ENCODE measurements at regions not wholly inside any gene's neighbourhood (a gene's known extent, or its start where the extent isn't known, plus 50 kb on each side); places are given as distances from the start of the nearest gene placed in this dataset.

DNA sequence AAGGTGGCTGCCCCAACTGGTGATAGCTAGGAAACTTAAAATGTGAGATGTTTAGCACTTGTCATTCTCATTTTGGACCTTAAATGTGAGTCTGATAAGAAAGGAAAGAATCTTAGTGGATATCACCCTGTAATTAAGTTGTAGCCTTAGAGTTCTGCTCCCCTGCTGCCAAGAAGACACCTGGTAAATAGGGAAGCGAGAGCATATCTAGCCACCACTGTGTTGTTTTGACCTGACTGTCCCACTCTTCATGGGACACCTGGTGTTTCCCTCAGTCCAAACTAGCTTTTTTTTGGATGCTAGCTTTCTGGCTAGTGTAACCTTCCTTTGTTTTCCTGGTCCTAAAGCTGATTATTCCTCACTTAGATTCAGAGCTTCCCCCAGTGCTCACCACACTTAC, 357.6 kb downstream of the RAD51AP2 start:
- TF ChIP-seq, protein P1, sequence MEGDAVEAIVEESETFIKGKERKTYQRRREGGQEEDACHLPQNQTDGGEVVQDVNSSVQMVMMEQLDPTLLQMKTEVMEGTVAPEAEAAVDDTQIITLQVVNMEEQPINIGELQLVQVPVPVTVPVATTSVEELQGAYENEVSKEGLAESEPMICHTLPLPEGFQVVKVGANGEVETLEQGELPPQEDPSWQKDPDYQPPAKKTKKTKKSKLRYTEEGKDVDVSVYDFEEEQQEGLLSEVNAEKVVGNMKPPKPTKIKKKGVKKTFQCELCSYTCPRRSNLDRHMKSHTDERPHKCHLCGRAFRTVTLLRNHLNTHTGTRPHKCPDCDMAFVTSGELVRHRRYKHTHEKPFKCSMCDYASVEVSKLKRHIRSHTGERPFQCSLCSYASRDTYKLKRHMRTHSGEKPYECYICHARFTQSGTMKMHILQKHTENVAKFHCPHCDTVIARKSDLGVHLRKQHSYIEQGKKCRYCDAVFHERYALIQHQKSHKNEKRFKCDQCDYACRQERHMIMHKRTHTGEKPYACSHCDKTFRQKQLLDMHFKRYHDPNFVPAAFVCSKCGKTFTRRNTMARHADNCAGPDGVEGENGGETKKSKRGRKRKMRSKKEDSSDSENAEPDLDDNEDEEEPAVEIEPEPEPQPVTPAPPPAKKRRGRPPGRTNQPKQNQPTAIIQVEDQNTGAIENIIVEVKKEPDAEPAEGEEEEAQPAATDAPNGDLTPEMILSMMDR (IDR thresholded peaks at IDR 0.05), result no peak
- TF ChIP-seq POLR2AphosphoS5 (IDR thresholded peaks at IDR 0.05; ENCODE audit: low read depth, low read length), result no peak

Data from Panc1 (cell line).